GM10266 (cell line): ENCODE measurements at regions not wholly inside any gene's neighbourhood (a gene's known extent, or its start where the extent isn't known, plus 50 kb on each side); places are given as distances from the start of the nearest gene placed in this dataset.

Experiments
- DNase-seq: peaks from one replicate; pipeline ENCODE4 v3.0.0; 2012; ENCODE audit errors: extremely low spot score
- TF ChIP-seq, protein P1 (sequence below): IDR thresholded peaks from 2 replicates; pipeline ENCODE4 v1.5.1; 2012; ENCODE audit warnings: mild to moderate bottlenecking, low read depth; ENCODE audit not compliant: control insufficient read depth, insufficient read depth; ENCODE audit errors: missing control alignments

GRCh38 chr5:50978924-50979323, 312.5 kb downstream of the PARP8 start:
- DNase-seq, result no peak
- TF ChIP-seq, protein P1, sequence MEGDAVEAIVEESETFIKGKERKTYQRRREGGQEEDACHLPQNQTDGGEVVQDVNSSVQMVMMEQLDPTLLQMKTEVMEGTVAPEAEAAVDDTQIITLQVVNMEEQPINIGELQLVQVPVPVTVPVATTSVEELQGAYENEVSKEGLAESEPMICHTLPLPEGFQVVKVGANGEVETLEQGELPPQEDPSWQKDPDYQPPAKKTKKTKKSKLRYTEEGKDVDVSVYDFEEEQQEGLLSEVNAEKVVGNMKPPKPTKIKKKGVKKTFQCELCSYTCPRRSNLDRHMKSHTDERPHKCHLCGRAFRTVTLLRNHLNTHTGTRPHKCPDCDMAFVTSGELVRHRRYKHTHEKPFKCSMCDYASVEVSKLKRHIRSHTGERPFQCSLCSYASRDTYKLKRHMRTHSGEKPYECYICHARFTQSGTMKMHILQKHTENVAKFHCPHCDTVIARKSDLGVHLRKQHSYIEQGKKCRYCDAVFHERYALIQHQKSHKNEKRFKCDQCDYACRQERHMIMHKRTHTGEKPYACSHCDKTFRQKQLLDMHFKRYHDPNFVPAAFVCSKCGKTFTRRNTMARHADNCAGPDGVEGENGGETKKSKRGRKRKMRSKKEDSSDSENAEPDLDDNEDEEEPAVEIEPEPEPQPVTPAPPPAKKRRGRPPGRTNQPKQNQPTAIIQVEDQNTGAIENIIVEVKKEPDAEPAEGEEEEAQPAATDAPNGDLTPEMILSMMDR, result no peak

GRCh38 chr5:50984640-50985039, 318.2 kb downstream of the PARP8 start:
- TF ChIP-seq, protein P1, result no peak
- DNase-seq, result no peak

DNA sequence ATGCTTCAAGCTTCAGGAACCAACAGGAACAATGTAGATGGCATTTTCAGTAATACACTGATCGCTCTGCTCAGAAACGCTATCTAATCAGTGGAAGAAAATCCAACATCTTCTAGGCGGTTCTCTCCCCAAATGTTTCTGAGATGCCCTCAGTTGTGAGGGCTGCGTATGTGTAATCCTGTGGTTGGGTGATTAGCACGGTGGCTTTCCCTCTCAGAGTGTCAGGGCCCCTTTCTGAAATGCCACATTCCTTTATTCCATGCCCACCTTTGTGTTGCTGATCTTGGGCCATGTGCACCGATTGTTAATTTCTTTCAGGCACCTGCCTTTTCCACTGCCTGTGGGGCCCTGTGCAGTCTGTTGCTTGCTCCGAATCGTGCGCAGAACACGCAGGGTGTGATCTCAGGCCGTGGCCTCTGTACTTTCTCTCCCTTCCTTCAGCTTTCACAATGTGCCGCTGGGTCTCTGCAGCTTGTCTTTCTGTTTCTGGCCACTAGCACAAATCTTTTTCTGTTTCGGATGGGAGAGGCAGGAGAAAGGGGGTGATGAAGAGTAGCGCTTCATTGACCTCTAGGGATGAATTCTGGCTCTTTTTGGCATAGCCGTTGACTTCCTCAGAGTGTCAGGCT, 324.0 kb downstream of the PARP8 start:
- DNase-seq, result no peak

DNA sequence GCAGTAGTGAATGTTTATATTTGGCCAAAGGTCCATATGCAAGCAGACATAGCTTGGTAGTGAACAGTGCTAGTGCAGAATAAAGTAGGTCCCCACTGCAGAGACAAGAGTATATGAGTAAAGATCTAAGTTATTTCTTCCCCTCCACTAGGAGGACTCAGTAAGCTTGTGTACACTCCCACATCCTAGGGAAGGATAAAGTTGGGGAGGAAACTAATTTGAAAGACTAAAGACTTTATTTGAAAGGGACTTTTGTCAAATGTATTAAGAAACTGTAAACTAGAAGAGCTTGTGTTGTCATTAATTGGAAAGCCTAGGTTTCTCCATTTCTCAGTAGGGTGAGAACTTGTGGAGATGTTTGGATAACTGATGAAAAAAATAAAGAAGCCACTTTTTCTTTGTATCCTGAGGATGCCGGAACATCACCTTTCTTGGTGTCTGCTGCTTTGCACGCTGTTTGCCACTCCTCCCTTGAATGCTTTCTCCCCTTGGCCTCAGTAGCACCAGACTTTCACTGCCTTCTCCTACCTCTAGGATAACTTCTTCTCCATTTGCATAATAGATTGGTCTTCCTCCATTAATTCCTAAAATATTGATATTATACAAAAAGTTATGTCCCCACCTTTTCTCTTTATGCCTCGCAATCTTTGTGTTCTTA, 329.0 kb downstream of the PARP8 start:
- TF ChIP-seq, protein P1, result no peak
- DNase-seq, result no peak

More for the DNA sequence above, 324.0 kb downstream of the PARP8 start:
- TF ChIP-seq, protein P1, result no peak

DNA sequence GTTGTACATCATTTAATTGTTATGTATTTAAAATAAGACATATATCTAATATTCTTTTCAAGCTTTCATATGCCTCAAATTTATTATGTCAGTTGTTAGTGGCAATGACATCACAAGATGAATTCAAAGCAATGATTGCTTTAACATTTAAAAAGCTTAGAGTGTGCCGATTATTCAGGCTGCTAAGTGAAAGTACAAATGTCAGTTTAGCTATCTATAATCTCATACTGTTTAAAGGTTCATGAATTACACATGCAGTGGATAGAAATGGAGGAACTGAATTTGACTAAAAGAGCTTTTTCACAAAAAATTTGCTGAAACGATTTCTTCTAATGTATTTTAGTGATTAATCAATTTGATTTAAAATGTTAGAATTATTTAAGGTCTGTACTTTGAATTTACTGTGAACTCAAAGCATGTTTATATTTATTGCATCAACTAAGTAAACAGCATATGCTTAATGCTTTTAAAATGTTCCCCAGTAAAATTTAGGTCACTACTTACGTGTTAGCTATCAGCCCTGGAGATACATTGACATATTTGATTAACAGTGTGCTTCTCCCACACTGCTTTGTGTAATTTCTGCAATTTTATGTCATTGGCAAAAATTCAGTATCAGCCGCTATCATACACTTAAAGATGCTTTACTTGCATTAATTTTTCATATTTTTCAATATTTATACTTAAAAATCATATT, 334.9 kb downstream of the PARP8 start:
- TF ChIP-seq, protein P1, result no peak
- DNase-seq, result no peak

DNA sequence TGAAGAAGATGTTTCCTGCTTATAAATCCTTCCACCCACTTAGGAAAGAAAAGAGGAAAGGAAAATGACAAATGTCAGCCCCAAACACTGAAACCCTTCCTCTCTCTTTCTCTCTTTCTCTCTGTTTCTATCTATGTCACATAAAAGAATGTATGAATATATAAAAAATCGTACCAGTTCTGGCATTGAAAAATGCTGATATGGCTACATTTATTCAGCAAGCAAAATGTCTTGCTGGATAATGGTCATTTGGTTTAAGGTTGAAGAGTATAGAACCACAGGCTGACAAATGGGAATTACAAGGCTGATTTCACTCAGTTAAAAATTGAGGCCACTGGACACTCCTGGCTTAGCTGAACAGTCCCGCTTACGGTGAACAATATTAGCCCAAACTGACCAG, 335.9 kb downstream of the PARP8 start:
- no peak for DNase-seq
- TF ChIP-seq, protein P1, result no peak

DNA sequence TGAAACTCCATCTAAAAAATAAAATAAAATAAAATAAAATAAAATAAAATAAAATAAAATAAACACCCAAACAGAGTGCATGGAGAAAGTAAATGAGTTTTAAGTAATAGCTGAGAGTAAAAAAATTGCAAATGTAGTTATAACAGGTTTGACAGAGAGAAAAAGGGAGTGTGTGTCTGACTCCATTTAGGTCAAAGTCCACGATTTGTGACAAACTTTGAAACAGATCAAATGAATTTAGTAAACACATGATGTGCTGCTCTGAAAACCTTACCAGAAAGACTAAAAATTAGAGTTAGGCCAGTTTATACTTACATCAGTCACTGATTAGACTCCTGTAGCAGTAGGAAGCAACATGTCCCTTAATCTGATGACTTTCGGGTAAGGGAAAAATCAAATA, 346.6 kb downstream of the PARP8 start:
- no peak for DNase-seq
- TF ChIP-seq, protein P1, result no peak
